ENCODE measurements at regions not wholly inside any gene's neighbourhood (a gene's known extent, or its start where the extent isn't known, plus 50 kb on each side); places are given as distances from the start of the nearest gene placed in this dataset.

DNA sequence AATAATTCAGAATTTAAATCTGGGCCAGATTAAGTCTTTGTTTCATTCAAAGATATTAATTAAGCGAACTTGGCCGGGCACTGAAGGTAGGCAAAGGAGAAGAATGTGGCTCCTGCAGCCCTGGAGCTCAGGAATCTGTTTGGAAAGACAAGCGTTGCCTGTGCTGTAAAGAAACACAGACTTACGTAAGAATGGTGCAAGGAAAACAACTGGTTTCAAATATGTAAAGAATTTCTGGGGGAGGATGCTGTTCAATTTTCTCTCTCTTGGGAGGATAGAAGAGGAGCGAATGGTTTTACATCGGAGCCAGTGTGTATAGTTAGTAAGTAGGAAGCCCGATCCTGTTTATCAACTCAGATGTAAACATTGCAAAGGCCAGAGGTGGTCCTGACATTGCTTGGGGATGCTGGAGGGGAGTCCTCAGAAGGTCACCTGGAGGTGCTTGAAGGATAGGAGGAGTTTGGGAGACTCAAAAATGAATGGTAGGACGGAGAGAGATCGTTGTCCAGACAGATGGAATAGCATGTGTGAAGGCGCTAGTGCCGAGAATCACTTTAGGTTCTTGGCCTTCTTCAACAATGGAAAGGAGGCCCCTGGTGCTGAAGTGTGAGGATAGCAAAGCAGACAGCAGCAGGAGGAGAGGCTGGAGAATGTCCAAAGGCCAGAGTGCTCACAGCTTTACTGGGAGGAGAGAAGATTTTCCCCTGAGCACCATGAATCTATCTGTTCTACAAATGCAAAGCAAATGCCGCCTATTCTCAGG is 456.1 kb downstream of the LPIN1 start:
- no peak for TF ChIP-seq GATA2 (IDR thresholded peaks at IDR 0.05; ENCODE audit: low read depth, low read length)
- no peak for TF ChIP-seq GATA3 (IDR thresholded peaks at IDR 0.05; ENCODE audit: low read depth, low read length)

DNA sequence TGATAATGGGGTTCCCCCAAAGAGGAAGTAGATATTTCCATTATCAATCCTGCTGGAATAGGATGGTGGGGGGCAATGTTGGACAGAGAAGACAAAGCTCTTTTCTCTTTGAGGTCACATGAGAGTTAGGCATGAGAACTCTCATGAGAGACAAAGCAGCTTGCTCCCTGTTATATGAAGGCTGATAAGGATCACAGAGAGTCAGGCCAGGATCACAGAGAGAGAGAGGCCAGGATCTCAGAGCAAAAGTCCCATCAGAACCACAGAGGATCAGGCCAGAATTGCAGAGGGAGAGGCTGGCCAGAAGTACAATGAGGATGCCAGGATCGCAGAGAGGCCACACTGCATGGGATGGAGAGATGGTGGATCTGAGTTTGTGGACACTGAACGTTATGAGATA is 457.1 kb downstream of the LPIN1 start:
- TF ChIP-seq GATA3 (IDR thresholded peaks at IDR 0.05; ENCODE audit: low read depth, low read length), result no peak
- peak; percentile 63 for TF ChIP-seq GATA2 (IDR thresholded peaks at IDR 0.05; ENCODE audit: low read depth, low read length)

DNA sequence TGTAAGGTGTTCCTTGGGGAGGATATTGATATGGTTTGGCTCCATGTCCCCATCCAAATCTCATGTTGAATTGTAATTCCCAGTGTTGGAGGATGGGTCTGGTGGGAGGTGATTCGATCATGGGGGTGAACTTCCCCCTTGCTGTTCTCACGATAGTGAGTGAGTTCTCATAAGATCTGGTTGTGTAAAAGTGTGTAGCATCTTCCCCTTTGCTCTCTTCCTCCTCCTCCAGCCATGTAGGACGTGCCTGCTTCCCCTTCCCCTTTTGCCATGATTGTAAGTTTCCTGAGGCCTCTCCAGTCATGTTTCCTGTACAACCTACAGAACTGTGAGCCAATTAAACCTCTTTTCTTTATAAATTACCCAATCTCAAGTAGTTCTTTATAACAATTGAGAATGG is 458.7 kb downstream of the LPIN1 start:
- TF ChIP-seq GATA2 (IDR thresholded peaks at IDR 0.05; ENCODE audit: low read depth, low read length), result no peak
- no peak for TF ChIP-seq GATA3 (IDR thresholded peaks at IDR 0.05; ENCODE audit: low read depth, low read length)

DNA sequence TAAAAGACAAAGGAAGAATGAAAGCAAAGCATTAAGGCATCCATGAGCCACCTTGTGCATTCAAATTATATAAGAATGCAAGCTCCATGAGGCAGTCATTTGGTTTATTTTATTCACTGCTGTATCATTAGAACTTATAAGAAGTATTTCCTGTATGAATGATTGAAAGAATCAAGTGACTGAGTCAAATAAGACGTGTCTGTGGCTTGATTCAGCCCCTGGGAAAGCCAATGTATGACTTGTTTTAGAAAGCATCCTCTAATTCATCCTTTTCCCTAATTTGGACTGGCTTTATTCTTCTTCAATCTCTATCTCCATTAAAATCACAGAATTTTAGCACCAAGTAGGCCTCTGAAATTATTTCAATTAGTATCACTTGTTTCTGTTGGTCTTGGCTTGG is 461.1 kb downstream of the LPIN1 start:
- TF ChIP-seq GATA2 (IDR thresholded peaks at IDR 0.05; ENCODE audit: low read depth, low read length) (no peak), GATA3 (IDR thresholded peaks at IDR 0.05; ENCODE audit: low read depth, low read length) (no peak)

DNA sequence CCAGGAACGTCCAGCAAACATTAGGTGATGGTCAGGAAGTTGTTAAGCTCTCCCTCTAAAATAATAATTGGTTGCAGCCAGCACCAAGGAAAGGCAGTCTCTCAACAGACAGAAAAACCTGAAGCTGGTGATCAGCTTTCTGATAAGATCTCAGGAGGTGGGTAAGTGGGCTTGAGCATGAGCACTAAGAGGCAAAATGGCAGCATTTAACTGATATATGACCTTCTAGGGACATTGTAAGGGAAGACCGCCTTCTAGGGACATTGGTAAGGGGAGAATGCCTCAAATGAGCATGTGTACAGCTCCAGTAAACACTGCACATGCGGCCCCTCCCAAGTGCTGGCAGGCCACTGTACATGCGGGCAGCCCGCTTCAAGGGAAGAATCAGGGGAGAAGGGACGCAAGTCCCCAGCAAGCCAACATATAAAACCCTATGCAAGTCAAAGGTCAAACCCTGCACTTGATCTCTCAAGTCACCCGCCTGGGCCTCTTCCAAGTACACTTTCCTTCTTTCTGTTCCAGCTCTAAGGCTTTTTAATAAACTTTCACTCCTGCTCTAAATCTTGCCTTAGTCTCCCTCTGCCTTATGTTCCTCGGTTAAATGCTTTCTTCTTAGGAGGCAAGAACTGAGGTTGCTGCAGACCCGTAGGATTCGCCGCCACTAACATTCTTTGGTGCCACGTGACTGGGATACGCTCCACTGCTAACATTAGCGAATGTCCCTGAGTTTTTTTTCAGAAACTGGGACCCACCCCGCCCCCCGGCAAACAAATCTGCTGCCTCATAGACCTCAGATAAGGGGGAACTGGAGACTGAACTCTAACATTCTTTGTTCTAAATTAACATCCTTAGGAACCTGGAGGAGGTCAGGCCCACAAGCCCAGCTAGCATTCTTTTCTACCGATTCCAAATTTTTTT is 463.8 kb downstream of the LPIN1 start:
- TF ChIP-seq GATA2 (IDR thresholded peaks at IDR 0.05; ENCODE audit: low read depth, low read length), result 0 out of 2 replicates have a peak, but pooled peaks have one; percentile 19
- TF ChIP-seq GATA3 (IDR thresholded peaks at IDR 0.05; ENCODE audit: low read depth, low read length), result no peak

DNA sequence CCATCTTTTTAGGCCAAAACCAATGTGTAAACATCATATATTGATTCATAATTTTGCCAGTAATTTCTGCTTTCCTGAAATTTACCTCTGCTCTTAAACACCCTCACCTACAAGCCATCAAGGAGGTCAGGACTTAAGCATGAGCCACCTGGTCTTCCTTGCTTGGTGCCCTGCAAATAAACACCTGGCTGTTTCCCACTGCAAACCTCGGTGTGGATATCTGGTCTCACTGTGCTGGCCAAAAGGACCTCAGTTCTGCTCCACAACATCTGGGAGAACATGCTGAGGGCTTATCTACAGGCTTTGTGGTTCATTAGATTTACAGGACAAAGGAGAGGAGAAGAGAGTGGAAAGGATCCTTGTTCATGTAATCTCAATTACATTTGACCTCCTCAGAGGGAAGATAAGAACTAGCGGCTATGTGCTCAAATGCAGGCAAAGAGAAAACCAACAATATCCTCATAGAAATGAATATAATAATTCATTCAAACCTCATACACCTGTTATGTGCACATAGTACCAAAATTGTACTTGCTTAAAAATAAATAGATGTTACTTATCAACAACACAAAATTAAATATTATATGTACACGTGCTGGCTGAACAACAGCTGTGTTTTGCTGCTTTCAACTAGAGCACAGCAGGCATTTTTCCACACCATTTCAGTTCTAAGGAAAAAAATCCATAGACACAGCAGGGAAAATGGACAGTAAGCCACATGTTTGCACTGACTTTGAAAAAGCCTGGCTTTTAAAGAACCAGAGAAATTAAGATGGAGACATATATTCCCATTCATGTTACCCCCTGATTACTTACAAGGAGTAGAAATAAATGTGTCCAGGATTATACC is 465.1 kb downstream of the LPIN1 start:
- no peak for TF ChIP-seq GATA2 (IDR thresholded peaks at IDR 0.05; ENCODE audit: low read depth, low read length)
- no peak for TF ChIP-seq GATA3 (IDR thresholded peaks at IDR 0.05; ENCODE audit: low read depth, low read length)

DNA sequence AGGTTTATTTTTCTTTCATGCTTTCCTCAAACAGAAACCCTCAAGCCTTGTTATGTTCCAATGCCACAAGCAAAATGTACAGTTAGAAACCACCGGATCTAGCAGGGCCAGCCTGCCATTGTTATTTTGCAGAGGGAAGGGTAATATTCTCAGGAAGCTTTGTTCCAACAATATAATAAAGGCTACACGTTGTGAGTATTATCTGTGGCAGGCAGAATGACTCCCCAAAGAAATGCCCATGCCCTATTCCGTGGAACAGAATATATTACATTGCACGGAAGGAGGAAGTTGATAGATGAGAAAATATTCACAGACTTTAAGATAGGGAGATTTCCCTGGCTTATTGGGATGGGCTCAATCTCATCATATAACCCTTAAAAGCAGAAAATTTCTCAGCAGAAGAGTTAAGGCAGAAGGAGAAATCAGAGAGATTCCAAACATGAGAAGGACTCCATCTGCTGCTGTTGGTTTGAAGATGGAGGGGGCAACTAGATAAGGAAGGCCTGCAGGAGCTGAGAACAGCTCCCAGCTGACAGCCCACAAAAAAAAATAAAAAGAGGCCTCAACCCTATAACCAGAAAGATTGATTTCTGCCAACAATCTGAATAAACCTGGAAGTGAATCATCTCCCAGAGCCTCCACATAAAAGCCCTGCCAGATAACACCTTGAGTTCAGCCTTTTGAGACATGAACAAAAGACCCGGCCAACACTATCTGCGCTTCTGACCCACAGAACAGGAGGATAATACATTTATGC is 466.6 kb downstream of the LPIN1 start:
- TF ChIP-seq GATA3 (IDR thresholded peaks at IDR 0.05; ENCODE audit: low read depth, low read length) (no peak), GATA2 (IDR thresholded peaks at IDR 0.05; ENCODE audit: low read depth, low read length) (no peak)

DNA sequence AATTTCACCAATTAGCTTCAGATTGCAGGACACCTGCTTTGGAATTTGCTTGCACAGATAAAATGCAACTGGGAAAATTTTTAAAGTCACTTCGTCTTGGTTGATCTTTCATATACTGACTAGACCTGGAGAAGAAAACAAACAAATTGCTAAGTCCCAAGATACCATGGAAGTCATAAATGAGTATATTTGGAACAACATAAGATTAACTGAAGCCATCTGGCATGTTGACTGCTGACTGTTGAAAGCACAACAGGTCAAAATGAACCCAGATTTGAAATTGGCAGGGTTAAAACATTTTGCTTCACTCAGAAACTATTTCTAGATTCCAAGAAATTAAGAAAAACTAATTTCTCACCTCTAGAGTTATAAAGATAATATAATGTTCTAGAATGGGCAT is 470.7 kb downstream of the LPIN1 start:
- TF ChIP-seq GATA2 (IDR thresholded peaks at IDR 0.05; ENCODE audit: low read depth, low read length), result no peak
- no peak for TF ChIP-seq GATA3 (IDR thresholded peaks at IDR 0.05; ENCODE audit: low read depth, low read length)

DNA sequence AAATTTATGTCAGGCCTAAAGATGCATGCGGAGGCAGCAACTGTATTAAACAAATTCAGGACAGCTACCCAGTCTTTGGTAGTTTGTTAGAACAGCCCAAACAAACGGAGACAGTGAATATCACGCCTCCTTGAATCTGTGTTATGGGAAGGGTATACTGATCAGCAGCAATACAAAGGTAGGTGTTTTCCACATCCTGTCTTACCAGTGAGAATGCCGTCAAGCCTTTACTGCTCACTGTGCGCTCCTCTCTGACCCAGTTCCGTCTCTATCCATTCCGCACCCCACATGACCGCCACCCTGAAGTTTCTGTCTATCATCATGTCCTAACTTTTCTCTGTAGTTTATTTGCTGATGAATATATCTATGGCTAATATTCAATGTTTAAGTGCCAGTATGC is 473.3 kb downstream of the LPIN1 start:
- TF ChIP-seq GATA3 (IDR thresholded peaks at IDR 0.05; ENCODE audit: low read depth, low read length) (no peak), GATA2 (IDR thresholded peaks at IDR 0.05; ENCODE audit: low read depth, low read length) (no peak)

DNA sequence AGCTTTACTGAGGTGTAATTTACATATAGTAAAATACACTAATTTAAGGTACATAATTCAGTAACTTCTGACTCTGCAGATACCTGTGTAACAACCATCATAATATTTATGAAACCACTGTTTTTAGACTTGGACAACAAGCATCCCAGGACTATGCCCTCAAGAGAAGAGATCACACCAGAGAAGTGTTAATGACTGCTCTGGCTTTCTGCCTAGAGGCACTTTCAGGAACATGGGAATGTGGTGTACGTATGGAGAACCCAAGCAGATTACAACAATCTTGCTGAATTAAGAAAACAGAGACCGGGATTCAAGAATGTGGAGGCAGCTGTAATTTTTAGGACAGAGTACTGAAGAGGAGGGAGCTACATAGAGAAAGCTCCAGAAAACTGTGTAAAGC is 475.2 kb downstream of the LPIN1 start:
- no peak for TF ChIP-seq GATA3 (IDR thresholded peaks at IDR 0.05; ENCODE audit: low read depth, low read length)
- no peak for TF ChIP-seq GATA2 (IDR thresholded peaks at IDR 0.05; ENCODE audit: low read depth, low read length)

DNA sequence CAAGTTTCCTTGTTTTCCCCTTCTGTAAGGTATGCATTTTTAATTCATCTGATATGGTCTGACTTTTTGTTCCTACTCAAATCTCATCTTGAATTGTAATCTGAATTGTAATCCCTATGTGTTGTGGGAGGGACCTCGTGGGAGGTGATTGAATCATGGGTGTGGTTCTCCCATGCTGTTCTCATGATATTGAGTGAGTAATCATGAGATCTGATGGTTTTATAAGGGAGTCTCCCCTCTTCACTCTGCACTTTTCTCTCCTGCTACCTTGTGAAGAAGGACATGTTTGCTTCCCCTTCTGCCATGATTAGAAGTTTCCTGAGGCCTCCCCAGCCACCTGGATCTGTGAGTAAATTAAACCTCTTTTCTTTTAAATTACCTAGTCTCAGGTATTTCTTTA is 476.1 kb downstream of the LPIN1 start:
- no peak for TF ChIP-seq GATA2 (IDR thresholded peaks at IDR 0.05; ENCODE audit: low read depth, low read length)
- no peak for TF ChIP-seq GATA3 (IDR thresholded peaks at IDR 0.05; ENCODE audit: low read depth, low read length)

DNA sequence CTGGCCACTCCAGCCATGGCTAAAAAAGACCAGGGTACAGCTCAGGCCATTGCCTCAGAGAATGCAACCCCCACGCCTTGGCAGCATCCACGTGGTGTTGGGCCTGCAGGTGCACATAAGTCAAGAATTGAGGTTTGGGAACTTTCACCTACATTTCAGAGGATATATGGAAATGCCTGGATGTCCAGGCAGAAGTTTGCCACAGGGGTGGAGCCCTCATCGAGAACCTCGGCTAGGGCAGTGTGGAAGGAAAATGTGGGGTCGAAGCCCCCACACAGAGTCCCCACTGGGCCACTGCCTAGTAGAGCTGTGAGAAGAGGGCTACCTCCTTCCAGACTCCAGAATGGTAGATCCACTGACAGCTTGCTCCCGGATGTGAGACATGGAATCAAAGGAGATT is 477.3 kb downstream of the LPIN1 start:
- no peak for TF ChIP-seq GATA2 (IDR thresholded peaks at IDR 0.05; ENCODE audit: low read depth, low read length)
- TF ChIP-seq GATA3 (IDR thresholded peaks at IDR 0.05; ENCODE audit: low read depth, low read length), result no peak

DNA sequence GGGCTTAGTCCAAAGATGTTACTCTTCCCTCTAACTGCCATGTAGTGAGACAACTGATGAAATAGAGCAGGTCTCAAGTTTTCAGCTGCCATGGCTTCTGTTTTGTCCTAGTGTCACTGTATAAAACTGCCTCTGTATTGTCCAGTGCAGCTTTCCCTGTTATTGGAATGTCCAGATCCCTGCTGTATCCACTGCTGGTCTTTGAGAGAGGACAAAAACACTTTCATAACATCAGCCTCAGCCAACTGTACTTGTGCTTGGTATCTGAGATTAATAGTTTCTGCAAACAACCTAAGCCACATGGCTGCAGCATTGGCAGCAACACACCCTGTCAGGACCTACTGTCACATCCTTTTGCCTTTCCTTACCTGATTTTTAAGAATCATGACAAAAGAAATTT is 480.2 kb downstream of the LPIN1 start:
- no peak for TF ChIP-seq GATA2 (IDR thresholded peaks at IDR 0.05; ENCODE audit: low read depth, low read length)
- TF ChIP-seq GATA3 (IDR thresholded peaks at IDR 0.05; ENCODE audit: low read depth, low read length), result no peak

Measured in SH-SY5Y (cell line).